B cell (primary cell): ENCODE measurements at regions not wholly inside any gene's neighbourhood (a gene's known extent, or its start where the extent isn't known, plus 50 kb on each side); places are given as distances from the start of the nearest gene placed in this dataset.

Experiments
- EZH2 ChIP-seq: IDR thresholded peaks from 2 replicates; pipeline ENCODE4 v1.6.1; 2012; ENCODE audit warnings: borderline replicate concordance, low read depth, mild to moderate bottlenecking, moderate library complexity, low read length; ENCODE audit not compliant: insufficient read depth, poor library complexity, severe bottlenecking
- TF ChIP-seq, protein P1 (sequence below): fragments of 200-600 bp; IDR thresholded peaks from one replicate; pipeline ENCODE4 v1.8.0; 2022; ENCODE audit warnings: antibody characterized with exemption, mild to moderate bottlenecking

DNA sequence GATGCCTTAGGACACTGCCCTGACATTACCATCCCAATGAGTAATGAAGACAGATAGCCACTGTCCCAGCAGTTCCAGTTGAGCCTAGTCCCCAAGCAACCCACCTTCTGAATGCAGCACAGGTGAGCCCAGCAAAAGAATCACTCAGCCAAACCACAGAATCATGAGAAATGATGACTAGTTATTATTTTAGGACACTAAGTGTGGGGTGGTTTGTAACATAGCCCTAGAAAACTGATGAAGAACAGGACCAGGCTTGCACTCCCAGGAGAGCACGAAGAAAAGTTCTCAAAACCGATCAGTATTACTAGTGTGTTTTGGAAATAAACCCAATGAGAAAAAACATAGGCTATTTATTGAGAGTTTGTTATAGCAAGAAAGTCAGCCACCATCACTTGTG is 129.6 kb upstream of the CNTN6 start:
- TF ChIP-seq, protein P1, sequence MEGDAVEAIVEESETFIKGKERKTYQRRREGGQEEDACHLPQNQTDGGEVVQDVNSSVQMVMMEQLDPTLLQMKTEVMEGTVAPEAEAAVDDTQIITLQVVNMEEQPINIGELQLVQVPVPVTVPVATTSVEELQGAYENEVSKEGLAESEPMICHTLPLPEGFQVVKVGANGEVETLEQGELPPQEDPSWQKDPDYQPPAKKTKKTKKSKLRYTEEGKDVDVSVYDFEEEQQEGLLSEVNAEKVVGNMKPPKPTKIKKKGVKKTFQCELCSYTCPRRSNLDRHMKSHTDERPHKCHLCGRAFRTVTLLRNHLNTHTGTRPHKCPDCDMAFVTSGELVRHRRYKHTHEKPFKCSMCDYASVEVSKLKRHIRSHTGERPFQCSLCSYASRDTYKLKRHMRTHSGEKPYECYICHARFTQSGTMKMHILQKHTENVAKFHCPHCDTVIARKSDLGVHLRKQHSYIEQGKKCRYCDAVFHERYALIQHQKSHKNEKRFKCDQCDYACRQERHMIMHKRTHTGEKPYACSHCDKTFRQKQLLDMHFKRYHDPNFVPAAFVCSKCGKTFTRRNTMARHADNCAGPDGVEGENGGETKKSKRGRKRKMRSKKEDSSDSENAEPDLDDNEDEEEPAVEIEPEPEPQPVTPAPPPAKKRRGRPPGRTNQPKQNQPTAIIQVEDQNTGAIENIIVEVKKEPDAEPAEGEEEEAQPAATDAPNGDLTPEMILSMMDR, result no peak
- TF ChIP-seq EZH2, result no peak
